ENCODE measurements at regions not wholly inside any gene's neighbourhood (a gene's known extent, or its start where the extent isn't known, plus 50 kb on each side); places are given as distances from the start of the nearest gene placed in this dataset.

GRCh38 chr3:74315291-74315690, 299.2 kb downstream of the CNTN3 start:
- WGBS (ENCODE audit: insufficient coverage) = 71% methylated on average over 1 of the region's 3 CpGs
- no peak for DNase-seq
- ChIA-PET CTCF (no interaction called here), POLR2A (no interaction called here)
- Histone ChIP-seq H3K9me3 (ENCODE audit: control extremely low read depth in 1 of 5, control insufficient read depth in 4 of 5, insufficient read depth in 2 of 5, low read depth in 1 of 5, low read length in 4 of 5) (no peaks in the 10 kb centered on the region), H3K36me3 (ENCODE audit: control insufficient read depth in 4 of 4, insufficient read depth in 4 of 4, low read length in 3 of 4) (no peaks in the 10 kb centered on the region), H3K27ac (ENCODE audit: insufficient read depth in 1 of 2, low read depth in 1 of 2, low read length in 2 of 2, poor library complexity in 1 of 2, severe bottlenecking in 2 of 2) (no peak overlapping the region), H3K4me1 (ENCODE audit: control extremely low read depth in 1 of 4, control insufficient read depth in 4 of 4, insufficient read depth in 4 of 4, low read length in 3 of 4) (no peaks in the 10 kb centered on the region), H3K27me3 (replicated peaks in 2 of 5; ENCODE audit: control insufficient read depth in 4 of 5, insufficient read depth in 5 of 5, low read length in 4 of 5) (no peaks in the 10 kb centered on the region), H3K4me3 (ENCODE audit: control insufficient read depth in 1 of 7, extremely low read depth in 1 of 7, insufficient read depth in 4 of 7, low read depth in 2 of 7, low read length in 6 of 7) (no peak overlapping the region)

DNA sequence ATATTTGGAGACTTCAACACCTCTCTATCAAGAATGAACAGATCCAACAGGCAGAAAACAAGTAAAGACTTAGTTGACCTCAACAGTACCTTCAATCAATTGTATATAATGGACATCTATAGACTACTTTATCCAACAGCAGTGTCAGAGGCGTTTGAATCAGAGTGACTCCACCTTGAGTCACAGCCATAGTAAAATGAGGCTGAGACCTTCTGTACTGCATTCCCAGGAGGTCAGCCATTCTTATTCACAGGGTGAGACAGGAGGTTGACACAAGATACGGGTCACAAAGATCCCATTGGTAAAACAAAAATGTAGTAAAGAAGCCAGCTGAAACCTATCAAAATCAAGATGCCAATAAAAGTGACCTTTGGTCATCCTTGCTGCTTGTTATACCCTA, 299.8 kb downstream of the CNTN3 start:
- no peak for DNase-seq
- WGBS (ENCODE audit: insufficient coverage) = 92% methylated on average over 2 of the region's 2 CpGs
- Histone ChIP-seq H3K27ac (ENCODE audit: insufficient read depth in 1 of 2, low read depth in 1 of 2, low read length in 2 of 2, poor library complexity in 1 of 2, severe bottlenecking in 2 of 2) (no peak overlapping the region), H3K9me3 (ENCODE audit: control extremely low read depth in 1 of 5, control insufficient read depth in 4 of 5, insufficient read depth in 2 of 5, low read depth in 1 of 5, low read length in 4 of 5) (no peaks in the 10 kb centered on the region), H3K4me1 (ENCODE audit: control extremely low read depth in 1 of 4, control insufficient read depth in 4 of 4, insufficient read depth in 4 of 4, low read length in 3 of 4) (no peaks in the 10 kb centered on the region), H3K27me3 (replicated peaks in 2 of 5; ENCODE audit: control insufficient read depth in 4 of 5, insufficient read depth in 5 of 5, low read length in 4 of 5) (no peaks in the 10 kb centered on the region), H3K4me3 (ENCODE audit: control insufficient read depth in 1 of 7, extremely low read depth in 1 of 7, insufficient read depth in 4 of 7, low read depth in 2 of 7, low read length in 6 of 7) (no peak overlapping the region), H3K36me3 (ENCODE audit: control insufficient read depth in 4 of 4, insufficient read depth in 4 of 4, low read length in 3 of 4) (no peaks in the 10 kb centered on the region)
- POLR2A ChIA-PET = no interaction called here
- CTCF ChIA-PET = no interaction called here

GRCh38 chr3:74309716-74310115, 304.7 kb downstream of the CNTN3 start:
- H3K9me3 ChIP-seq (ENCODE audit: control extremely low read depth in 1 of 5, control insufficient read depth in 4 of 5, insufficient read depth in 2 of 5, low read depth in 1 of 5, low read length in 4 of 5) = no peaks in the 10 kb centered on the region
- no peaks in the 10 kb centered on the region for H3K36me3 ChIP-seq (ENCODE audit: control insufficient read depth in 4 of 4, insufficient read depth in 4 of 4, low read length in 3 of 4)
- CTCF ChIA-PET = no interaction called here
- WGBS (ENCODE audit: insufficient coverage) = no CpG with 5 or more reads among the region's 1 CpG
- H3K4me3 ChIP-seq (ENCODE audit: control insufficient read depth in 1 of 7, extremely low read depth in 1 of 7, insufficient read depth in 4 of 7, low read depth in 2 of 7, low read length in 6 of 7) = no peak overlapping the region
- no peak for DNase-seq
- H3K27ac ChIP-seq (ENCODE audit: insufficient read depth in 1 of 2, low read depth in 1 of 2, low read length in 2 of 2, poor library complexity in 1 of 2, severe bottlenecking in 2 of 2) = no peak overlapping the region
- no peaks in the 10 kb centered on the region for H3K4me1 ChIP-seq (ENCODE audit: control extremely low read depth in 1 of 4, control insufficient read depth in 4 of 4, insufficient read depth in 4 of 4, low read length in 3 of 4)
- no peaks in the 10 kb centered on the region for H3K27me3 ChIP-seq (replicated peaks in 2 of 5; ENCODE audit: control insufficient read depth in 4 of 5, insufficient read depth in 5 of 5, low read length in 4 of 5)
- POLR2A ChIA-PET = no interaction called here

DNA sequence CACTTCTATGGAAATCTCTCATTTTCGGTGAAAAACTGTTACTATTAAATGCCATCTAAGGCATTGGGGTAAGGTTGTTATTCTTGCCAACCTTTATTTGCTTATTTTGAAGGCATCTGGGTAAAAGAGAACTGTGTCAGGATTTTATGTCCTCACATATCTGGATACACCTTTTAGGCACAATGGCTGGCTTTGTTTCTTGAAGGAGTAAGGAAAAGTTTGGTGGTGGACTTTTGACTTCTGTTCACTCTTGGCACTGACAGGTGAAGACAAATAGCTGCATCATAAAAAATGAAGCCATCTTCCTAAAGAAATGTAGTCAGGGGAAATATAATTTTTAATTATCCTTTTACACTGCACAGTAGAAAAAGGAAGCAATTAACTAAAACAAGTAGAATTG, 310.0 kb downstream of the CNTN3 start:
- CTCF ChIA-PET = no interaction called here
- no peak for DNase-seq
- no CpG with 5 or more reads among the region's 1 CpG for WGBS (ENCODE audit: insufficient coverage)

DNA sequence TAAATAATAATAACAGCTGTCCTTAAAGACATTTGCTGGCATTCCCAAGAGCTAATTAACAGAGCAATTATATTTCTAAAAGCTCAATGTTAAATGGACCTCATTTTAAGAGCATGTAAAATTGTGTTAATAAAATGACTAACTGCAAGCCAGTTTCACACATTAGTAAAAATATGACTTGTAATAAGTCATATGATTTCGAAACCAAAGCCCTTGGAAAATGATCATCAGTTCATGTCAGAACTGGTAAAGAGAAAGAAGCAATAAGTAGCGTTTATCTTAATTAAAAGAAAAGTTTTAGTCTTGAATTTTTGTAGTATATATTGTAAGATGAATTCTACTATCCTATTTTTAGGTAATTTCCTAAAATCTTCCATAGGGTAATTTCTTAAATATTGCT, 310.7 kb downstream of the CNTN3 start:
- H3K4me1 ChIP-seq (ENCODE audit: control extremely low read depth in 1 of 4, control insufficient read depth in 4 of 4, insufficient read depth in 4 of 4, low read length in 3 of 4) = no peaks in the 10 kb centered on the region
- no peak for DNase-seq
- no peak overlapping the region for H3K27ac ChIP-seq (ENCODE audit: insufficient read depth in 1 of 2, low read depth in 1 of 2, low read length in 2 of 2, poor library complexity in 1 of 2, severe bottlenecking in 2 of 2)
- H3K4me3 ChIP-seq (ENCODE audit: control insufficient read depth in 1 of 7, extremely low read depth in 1 of 7, insufficient read depth in 4 of 7, low read depth in 2 of 7, low read length in 6 of 7) = no peak overlapping the region
- no CpG with 5 or more reads among the region's 2 CpGs for WGBS (ENCODE audit: insufficient coverage)
- H3K9me3 ChIP-seq (ENCODE audit: control extremely low read depth in 1 of 5, control insufficient read depth in 4 of 5, insufficient read depth in 2 of 5, low read depth in 1 of 5, low read length in 4 of 5) = no peaks in the 10 kb centered on the region
- H3K36me3 ChIP-seq (ENCODE audit: control insufficient read depth in 4 of 4, insufficient read depth in 4 of 4, low read length in 3 of 4) = no peaks in the 10 kb centered on the region
- ChIA-PET CTCF (no interaction called here), POLR2A (no interaction called here)
- H3K27me3 ChIP-seq (replicated peaks in 2 of 5; ENCODE audit: control insufficient read depth in 4 of 5, insufficient read depth in 5 of 5, low read length in 4 of 5) = no peaks in the 10 kb centered on the region

More for the DNA sequence above, 310.0 kb downstream of the CNTN3 start:
- H3K27me3 ChIP-seq (replicated peaks in 2 of 5; ENCODE audit: control insufficient read depth in 4 of 5, insufficient read depth in 5 of 5, low read length in 4 of 5) = no peaks in the 10 kb centered on the region
- no peaks in the 10 kb centered on the region for H3K36me3 ChIP-seq (ENCODE audit: control insufficient read depth in 4 of 4, insufficient read depth in 4 of 4, low read length in 3 of 4)
- H3K9me3 ChIP-seq (ENCODE audit: control extremely low read depth in 1 of 5, control insufficient read depth in 4 of 5, insufficient read depth in 2 of 5, low read depth in 1 of 5, low read length in 4 of 5) = no peaks in the 10 kb centered on the region
- H3K4me3 ChIP-seq (ENCODE audit: control insufficient read depth in 1 of 7, extremely low read depth in 1 of 7, insufficient read depth in 4 of 7, low read depth in 2 of 7, low read length in 6 of 7) = no peak overlapping the region
- H3K27ac ChIP-seq (ENCODE audit: insufficient read depth in 1 of 2, low read depth in 1 of 2, low read length in 2 of 2, poor library complexity in 1 of 2, severe bottlenecking in 2 of 2) = no peak overlapping the region
- no peaks in the 10 kb centered on the region for H3K4me1 ChIP-seq (ENCODE audit: control extremely low read depth in 1 of 4, control insufficient read depth in 4 of 4, insufficient read depth in 4 of 4, low read length in 3 of 4)
- POLR2A ChIA-PET = no interaction called here

GRCh38 chr3:74302969-74303368, 311.5 kb downstream of the CNTN3 start:
- POLR2A ChIA-PET = no interaction called here

DNA sequence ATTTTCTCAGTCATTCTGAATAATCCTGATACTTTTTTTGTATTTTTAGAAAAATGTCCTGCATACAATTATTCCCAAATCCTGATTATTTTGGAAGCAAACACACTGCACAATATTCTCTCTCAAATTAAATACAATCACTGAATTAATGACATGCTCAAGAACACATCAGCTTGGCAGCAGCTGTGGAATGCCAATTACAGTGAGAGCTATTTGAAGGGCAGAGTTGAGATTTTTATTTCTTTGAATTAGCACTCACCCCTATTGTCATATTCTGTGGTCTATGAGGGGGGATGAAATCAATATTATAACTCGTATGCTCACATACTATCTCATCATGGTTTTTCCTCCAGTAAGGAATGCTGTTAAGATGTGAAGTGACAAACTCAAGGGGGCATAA, 312.2 kb downstream of the CNTN3 start:
- POLR2A ChIA-PET = no interaction called here
- no peak overlapping the region for H3K4me3 ChIP-seq (ENCODE audit: control insufficient read depth in 1 of 7, extremely low read depth in 1 of 7, insufficient read depth in 4 of 7, low read depth in 2 of 7, low read length in 6 of 7)
- H3K36me3 ChIP-seq (ENCODE audit: control insufficient read depth in 4 of 4, insufficient read depth in 4 of 4, low read length in 3 of 4) = no peaks in the 10 kb centered on the region
- H3K4me1 ChIP-seq (ENCODE audit: control extremely low read depth in 1 of 4, control insufficient read depth in 4 of 4, insufficient read depth in 4 of 4, low read length in 3 of 4) = no peaks in the 10 kb centered on the region
- WGBS (ENCODE audit: insufficient coverage) = no CpG with 5 or more reads among the region's 1 CpG
- H3K27ac ChIP-seq (ENCODE audit: insufficient read depth in 1 of 2, low read depth in 1 of 2, low read length in 2 of 2, poor library complexity in 1 of 2, severe bottlenecking in 2 of 2) = no peak overlapping the region
- H3K27me3 ChIP-seq (replicated peaks in 2 of 5; ENCODE audit: control insufficient read depth in 4 of 5, insufficient read depth in 5 of 5, low read length in 4 of 5) = no peaks in the 10 kb centered on the region
- DNase-seq = no peak
- CTCF ChIA-PET = no interaction called here
- H3K9me3 ChIP-seq (ENCODE audit: control extremely low read depth in 1 of 5, control insufficient read depth in 4 of 5, insufficient read depth in 2 of 5, low read depth in 1 of 5, low read length in 4 of 5) = no peaks in the 10 kb centered on the region

More at GRCh38 chr3:74302969-74303368, 311.5 kb downstream of the CNTN3 start:
- H3K27me3 ChIP-seq (replicated peaks in 2 of 5; ENCODE audit: control insufficient read depth in 4 of 5, insufficient read depth in 5 of 5, low read length in 4 of 5) = no peaks in the 10 kb centered on the region
- H3K4me1 ChIP-seq (ENCODE audit: control extremely low read depth in 1 of 4, control insufficient read depth in 4 of 4, insufficient read depth in 4 of 4, low read length in 3 of 4) = no peaks in the 10 kb centered on the region
- H3K4me3 ChIP-seq (ENCODE audit: control insufficient read depth in 1 of 7, extremely low read depth in 1 of 7, insufficient read depth in 4 of 7, low read depth in 2 of 7, low read length in 6 of 7) = no peak overlapping the region
- no peak overlapping the region for H3K27ac ChIP-seq (ENCODE audit: insufficient read depth in 1 of 2, low read depth in 1 of 2, low read length in 2 of 2, poor library complexity in 1 of 2, severe bottlenecking in 2 of 2)
- H3K9me3 ChIP-seq (ENCODE audit: control extremely low read depth in 1 of 5, control insufficient read depth in 4 of 5, insufficient read depth in 2 of 5, low read depth in 1 of 5, low read length in 4 of 5) = no peaks in the 10 kb centered on the region
- WGBS (ENCODE audit: insufficient coverage) = 100% methylated on average over 1 of the region's 1 CpG
- CTCF ChIA-PET = no interaction called here
- no peak for DNase-seq
- no peaks in the 10 kb centered on the region for H3K36me3 ChIP-seq (ENCODE audit: control insufficient read depth in 4 of 4, insufficient read depth in 4 of 4, low read length in 3 of 4)

DNA sequence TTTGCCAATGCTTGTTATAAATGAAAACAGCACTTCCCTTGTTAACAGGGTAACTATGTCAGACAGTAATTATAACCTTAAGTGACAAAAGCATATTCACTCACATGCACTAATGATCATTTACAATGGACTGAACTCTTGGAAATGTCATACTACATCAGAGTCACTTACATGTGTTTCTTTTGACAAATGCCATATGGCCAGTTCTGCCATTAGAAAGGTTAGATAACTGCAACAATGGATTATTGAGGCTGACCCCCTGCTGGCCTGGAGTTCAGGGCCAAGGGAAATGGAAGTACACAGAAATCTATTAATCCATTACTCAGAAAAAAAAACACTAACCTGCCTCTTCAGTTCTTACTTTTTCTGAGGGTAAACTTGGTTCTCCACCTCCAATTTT, 313.4 kb downstream of the CNTN3 start:
- H3K4me1 ChIP-seq (ENCODE audit: control extremely low read depth in 1 of 4, control insufficient read depth in 4 of 4, insufficient read depth in 4 of 4, low read length in 3 of 4) = no peaks in the 10 kb centered on the region
- CTCF ChIA-PET = no interaction called here
- no peak overlapping the region for H3K27ac ChIP-seq (ENCODE audit: insufficient read depth in 1 of 2, low read depth in 1 of 2, low read length in 2 of 2, poor library complexity in 1 of 2, severe bottlenecking in 2 of 2)
- H3K4me3 ChIP-seq (ENCODE audit: control insufficient read depth in 1 of 7, extremely low read depth in 1 of 7, insufficient read depth in 4 of 7, low read depth in 2 of 7, low read length in 6 of 7) = no peak overlapping the region
- H3K27me3 ChIP-seq (replicated peaks in 2 of 5; ENCODE audit: control insufficient read depth in 4 of 5, insufficient read depth in 5 of 5, low read length in 4 of 5) = no peaks in the 10 kb centered on the region
- no peaks in the 10 kb centered on the region for H3K36me3 ChIP-seq (ENCODE audit: control insufficient read depth in 4 of 4, insufficient read depth in 4 of 4, low read length in 3 of 4)
- POLR2A ChIA-PET = no interaction called here
- no peaks in the 10 kb centered on the region for H3K9me3 ChIP-seq (ENCODE audit: control extremely low read depth in 1 of 5, control insufficient read depth in 4 of 5, insufficient read depth in 2 of 5, low read depth in 1 of 5, low read length in 4 of 5)
- DNase-seq = no peak

All from common myeloid progenitor, CD34-positive (primary cell).